Activated naive CD4-positive, alpha-beta T cell treated with anti-CD3 and anti-CD28 coated beads, Interleukin-2, amount 10 ng/mL, durations not matched to agents 7 days and 5 days (primary cell): ENCODE measurements at regions not wholly inside any gene's neighbourhood (a gene's known extent, or its start where the extent isn't known, plus 50 kb on each side); places are given as distances from the start of the nearest gene placed in this dataset.

Experiments
- CTCF ChIA-PET: fragments of 350-600 bp; sonication (Branson Sonifier 250); formaldehyde crosslinking; loops from one replicate; lab custom pipeline; 2021; ENCODE audit warnings: antibody characterized with exemption; lab: Charles Lee
- DNase-seq: peaks from one replicate; pipeline ENCODE4 v3.0.0-alpha.2; 2020
- H3K27ac Mint-ChIP-seq: one replicate; pipeline ENCODE4 v1.8.0; 2021; ENCODE audit warnings: mild to moderate bottlenecking, moderate library complexity, mixed read lengths
- H3K27me3 Mint-ChIP-seq: one replicate; pipeline ENCODE4 v1.8.0; 2021; ENCODE audit warnings: mild to moderate bottlenecking, mixed read lengths
- H3K36me3 Mint-ChIP-seq: one replicate; pipeline ENCODE4 v1.8.0; 2021; ENCODE audit warnings: mixed read lengths
- H3K4me1 Mint-ChIP-seq: one replicate; pipeline ENCODE4 v1.8.0; 2021; ENCODE audit warnings: mixed read lengths
- H3K4me3 Mint-ChIP-seq: one replicate; pipeline ENCODE4 v1.8.0; 2021; ENCODE audit warnings: mild to moderate bottlenecking, moderate library complexity, mixed read lengths
- H3K9me3 Mint-ChIP-seq: one replicate; pipeline ENCODE4 v1.8.0; 2021; ENCODE audit warnings: mixed read lengths

DNA sequence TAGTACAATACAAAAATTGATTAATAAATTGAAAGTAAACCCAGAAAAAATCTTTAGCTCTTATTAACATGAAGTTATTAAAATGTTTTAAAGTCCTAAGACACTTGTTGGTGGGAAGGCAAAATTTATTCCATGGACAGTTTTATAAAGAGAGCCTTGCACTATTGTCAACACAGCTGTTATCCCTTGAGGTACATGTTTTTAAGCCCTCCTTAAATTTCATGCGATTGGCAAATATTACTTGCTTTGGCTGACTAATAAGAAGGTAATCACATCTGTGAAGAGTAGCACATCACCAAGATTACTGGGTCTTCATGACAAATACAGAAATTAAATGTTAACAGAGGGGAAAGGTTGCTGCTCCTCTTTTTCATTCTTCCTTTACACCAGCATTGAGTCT is 611.1 kb downstream of the BRINP3 start:
- H3K27ac Mint-ChIP-seq: no peak overlapping the region
- no peaks in the 10 kb centered on the region for H3K27me3 Mint-ChIP-seq
- H3K4me3 Mint-ChIP-seq: no peak overlapping the region
- no peaks in the 10 kb centered on the region for H3K36me3 Mint-ChIP-seq
- CTCF ChIA-PET: no interaction called here
- no peaks in the 10 kb centered on the region for H3K4me1 Mint-ChIP-seq
- H3K9me3 Mint-ChIP-seq: no peaks in the 10 kb centered on the region
- DNase-seq: no peak

DNA sequence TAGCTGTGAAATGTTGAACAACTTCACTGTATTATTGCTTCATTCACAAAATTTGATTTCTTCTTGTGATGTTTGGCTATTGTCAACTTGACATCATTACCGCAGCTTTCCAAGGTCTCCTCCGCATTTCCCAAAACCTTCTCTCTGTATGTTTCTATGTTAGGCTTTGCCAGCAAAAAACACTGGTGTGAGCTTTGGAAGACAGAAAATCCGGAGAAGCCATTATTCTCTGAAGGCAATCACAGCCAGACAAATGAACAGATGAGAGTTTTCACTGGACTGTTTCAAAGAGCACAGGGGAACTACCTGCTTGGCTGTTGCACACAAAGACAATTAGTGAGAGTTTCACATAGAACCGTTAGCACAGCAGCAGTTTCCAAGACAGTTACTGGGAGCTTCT is 609.6 kb downstream of the BRINP3 start:
- Mint-ChIP-seq H3K27ac (no peak overlapping the region), H3K36me3 (no peaks in the 10 kb centered on the region), H3K4me1 (no peaks in the 10 kb centered on the region), H3K4me3 (no peak overlapping the region), H3K27me3 (no peaks in the 10 kb centered on the region), H3K9me3 (no peaks in the 10 kb centered on the region)
- DNase-seq: no peak
- CTCF ChIA-PET: no interaction called here

DNA sequence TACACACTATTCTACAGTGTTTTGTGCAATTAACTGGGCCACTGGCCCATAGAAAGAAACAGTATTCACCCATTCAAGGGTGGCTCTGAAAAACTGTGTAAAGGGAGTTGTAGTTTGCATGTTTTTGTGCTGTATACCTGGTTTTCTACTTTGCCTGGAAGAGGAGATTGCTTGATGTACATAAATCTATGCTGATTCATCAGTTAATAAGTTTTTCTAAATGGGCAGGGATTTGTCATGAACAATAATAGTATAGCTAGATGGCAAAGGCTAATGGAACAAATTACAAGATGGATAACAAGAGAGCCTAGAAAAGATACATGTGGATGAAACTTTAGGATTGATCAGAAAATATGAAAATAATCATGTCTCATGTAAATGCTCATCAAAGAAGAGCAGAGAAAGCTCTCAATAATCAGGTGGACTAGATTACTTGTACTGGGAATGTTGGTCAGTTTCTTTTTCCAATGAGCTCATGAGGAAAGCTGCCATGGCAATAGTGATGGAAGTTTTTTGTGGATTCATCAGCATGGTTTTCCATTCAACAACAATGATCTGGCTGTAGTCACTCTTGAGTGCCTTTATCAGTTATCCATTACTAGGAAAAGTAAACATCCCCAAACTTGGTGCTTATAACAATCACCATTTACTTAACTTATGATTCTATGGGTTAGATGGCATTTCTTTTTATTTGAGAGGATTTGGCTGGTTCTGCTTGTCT is 602.8 kb downstream of the BRINP3 start:
- CTCF ChIA-PET: no interaction called here
- H3K27me3 Mint-ChIP-seq: no peaks in the 10 kb centered on the region
- no peaks in the 10 kb centered on the region for H3K36me3 Mint-ChIP-seq
- no peak overlapping the region for H3K4me3 Mint-ChIP-seq
- peaks cover 4% of the 10 kb centered on the region for H3K9me3 Mint-ChIP-seq
- DNase-seq: no peak
- no peak overlapping the region for H3K27ac Mint-ChIP-seq
- no peaks in the 10 kb centered on the region for H3K4me1 Mint-ChIP-seq

DNA sequence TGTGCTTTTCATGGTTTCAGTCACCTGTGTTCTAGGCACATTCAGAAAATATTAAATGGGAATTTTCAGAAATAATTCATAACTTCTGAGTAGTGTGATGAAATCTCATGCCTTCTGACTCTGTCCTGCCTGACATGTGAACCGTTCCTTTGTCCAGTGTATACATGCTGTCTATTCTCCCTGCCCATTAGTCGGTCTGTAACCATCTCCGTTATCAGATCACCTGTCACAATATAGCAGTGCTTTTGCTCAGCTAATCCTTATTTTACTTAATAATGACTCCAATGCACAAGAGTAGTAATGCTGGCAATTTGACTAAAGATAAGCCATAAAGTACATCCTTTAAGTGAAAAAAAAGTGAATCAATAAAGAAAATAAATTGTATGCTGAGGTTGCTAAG is 597.5 kb downstream of the BRINP3 start:
- Mint-ChIP-seq H3K27me3 (no peaks in the 10 kb centered on the region), H3K4me1 (no peaks in the 10 kb centered on the region), H3K9me3 (peaks cover 4% of the 10 kb centered on the region), H3K27ac (no peak overlapping the region), H3K36me3 (no peaks in the 10 kb centered on the region), H3K4me3 (no peak overlapping the region)
- CTCF ChIA-PET: interaction anchor here (1.1 kb wide), 1 partner anchor 44 kb away, joined by 4 read pairs; no protein-coding TSS in a partner anchor
- no peak for DNase-seq

DNA sequence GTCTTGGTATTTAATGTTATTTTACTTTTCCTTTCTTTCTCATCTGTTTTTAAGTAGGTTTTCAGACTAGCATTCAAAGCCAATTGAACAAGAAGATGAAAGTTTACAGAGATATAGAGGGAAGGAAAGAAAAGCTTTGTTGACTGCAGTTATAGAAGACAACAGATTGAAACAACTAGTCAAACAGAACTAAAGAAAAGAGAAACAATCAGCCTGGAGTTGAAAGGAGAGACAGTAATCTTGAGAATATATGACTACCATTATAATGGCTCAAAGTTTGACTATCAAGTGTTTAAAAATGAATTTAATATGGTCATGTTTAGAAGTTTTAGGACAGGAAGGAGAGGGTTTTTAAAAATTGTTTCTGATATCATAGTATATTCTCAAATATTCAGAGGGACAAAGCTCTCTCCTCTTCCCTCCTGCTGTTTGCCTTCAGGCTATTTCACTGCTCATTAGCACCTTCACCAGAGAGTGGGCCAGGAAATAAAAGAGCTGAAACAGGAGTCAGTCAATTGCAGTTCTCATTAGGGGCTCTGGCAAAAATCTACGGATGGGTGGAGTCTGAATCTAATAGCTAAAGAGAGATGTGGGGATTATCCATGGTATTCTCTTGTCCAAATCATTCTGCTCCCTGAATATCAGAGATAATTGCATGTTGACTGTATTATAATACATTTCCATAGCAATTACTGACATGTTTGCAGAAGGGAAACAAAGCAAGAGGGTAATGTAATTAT is 577.8 kb downstream of the BRINP3 start:
- DNase-seq: no peak
- Mint-ChIP-seq H3K27me3 (no peaks in the 10 kb centered on the region), H3K36me3 (no peaks in the 10 kb centered on the region), H3K4me3 (no peak overlapping the region), H3K4me1 (no peaks in the 10 kb centered on the region), H3K27ac (no peak overlapping the region), H3K9me3 (peaks cover 11% of the 10 kb centered on the region)
- CTCF ChIA-PET: no interaction called here

DNA sequence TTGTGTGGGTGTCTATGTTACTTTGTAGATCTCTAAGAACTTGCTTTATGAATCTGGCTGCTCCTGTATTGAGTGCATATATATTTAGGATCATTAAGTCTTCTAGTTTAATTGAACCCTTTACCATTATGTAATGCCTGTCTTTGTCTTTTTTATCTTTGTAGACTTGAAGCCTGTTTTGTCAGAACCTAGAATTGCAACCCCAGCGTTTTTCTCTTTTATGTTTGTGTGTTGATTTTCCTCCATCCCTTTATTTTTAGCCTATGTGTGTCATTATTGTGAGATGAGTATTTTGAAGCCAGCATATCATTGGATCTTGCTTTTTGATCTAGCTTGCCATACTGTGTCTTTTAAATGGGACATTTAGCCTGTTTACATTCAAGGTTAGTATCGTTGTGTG is 573.2 kb downstream of the BRINP3 start:
- Mint-ChIP-seq H3K36me3 (no peaks in the 10 kb centered on the region), H3K27me3 (no peaks in the 10 kb centered on the region), H3K4me3 (no peak overlapping the region), H3K27ac (no peak overlapping the region), H3K9me3 (peaks cover 18% of the 10 kb centered on the region), H3K4me1 (no peaks in the 10 kb centered on the region)
- no peak for DNase-seq
- CTCF ChIA-PET: no interaction called here

DNA sequence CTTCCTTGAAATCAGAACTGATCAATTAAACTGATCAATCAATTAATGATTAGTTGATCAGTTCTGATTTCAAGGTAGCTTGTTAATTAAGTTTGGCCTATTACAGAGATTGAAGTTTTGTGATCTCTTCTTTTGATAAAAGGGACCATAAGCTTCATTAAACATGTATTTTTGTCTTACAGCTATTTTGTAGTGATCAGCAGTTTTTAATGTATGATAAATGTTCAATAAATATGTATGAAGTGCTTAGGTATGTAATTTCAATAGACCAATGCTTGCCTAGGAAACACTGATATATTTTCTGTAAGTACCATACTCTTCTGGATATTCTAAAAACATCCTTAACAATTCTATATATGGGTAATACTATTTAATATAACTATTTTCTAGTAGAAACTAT is 569.6 kb downstream of the BRINP3 start:
- H3K27me3 Mint-ChIP-seq: no peaks in the 10 kb centered on the region
- no peak overlapping the region for H3K27ac Mint-ChIP-seq
- no peak for DNase-seq
- CTCF ChIA-PET: no interaction called here
- H3K4me3 Mint-ChIP-seq: no peak overlapping the region
- H3K9me3 Mint-ChIP-seq: peaks cover 19% of the 10 kb centered on the region
- H3K36me3 Mint-ChIP-seq: no peaks in the 10 kb centered on the region
- no peaks in the 10 kb centered on the region for H3K4me1 Mint-ChIP-seq

DNA sequence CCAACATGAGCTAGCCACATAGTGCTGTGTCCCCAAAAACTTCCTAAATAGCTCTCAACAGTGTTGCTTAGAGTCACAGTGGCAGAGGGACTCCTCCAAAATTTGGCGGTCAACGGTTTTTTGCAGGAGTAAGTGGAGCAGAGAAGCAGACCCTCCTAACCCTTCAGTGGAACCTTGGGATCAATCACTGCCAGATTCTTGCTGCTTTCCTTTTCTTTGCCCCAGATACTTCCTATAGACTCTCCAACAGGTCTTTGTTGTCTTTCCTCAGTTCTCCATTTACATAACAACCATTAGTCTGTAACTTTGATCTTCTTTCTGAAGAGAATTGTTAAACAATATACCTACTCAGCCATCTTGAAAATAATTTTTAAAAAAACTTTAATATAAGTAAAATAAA is 556.1 kb downstream of the BRINP3 start:
- H3K9me3 Mint-ChIP-seq: peaks cover 17% of the 10 kb centered on the region
- CTCF ChIA-PET: no interaction called here
- H3K36me3 Mint-ChIP-seq: no peaks in the 10 kb centered on the region
- H3K4me3 Mint-ChIP-seq: no peak overlapping the region
- DNase-seq: no peak
- H3K4me1 Mint-ChIP-seq: no peaks in the 10 kb centered on the region
- no peak overlapping the region for H3K27ac Mint-ChIP-seq
- H3K27me3 Mint-ChIP-seq: no peaks in the 10 kb centered on the region

DNA sequence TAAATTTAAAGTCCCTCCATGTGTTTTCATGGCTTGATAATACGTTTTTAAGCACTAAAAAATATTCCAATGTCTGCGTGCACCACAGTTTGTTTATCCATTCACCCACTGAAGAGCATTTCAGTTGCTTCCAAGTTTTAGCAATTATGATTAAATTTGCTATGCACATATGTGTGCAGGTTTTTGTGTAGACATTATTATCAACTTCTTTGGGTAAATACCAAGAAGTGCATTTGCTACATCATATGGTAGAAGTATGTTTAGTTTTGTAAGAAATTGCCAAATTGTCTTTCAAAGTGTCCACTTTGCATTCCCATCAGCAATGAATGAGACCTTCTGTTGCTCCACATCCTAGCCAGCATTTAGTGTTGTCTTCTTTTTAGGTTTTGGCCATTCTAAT is 550.0 kb downstream of the BRINP3 start:
- Mint-ChIP-seq H3K9me3 (peaks cover 9% of the 10 kb centered on the region), H3K4me1 (no peaks in the 10 kb centered on the region), H3K4me3 (no peak overlapping the region), H3K27ac (no peak overlapping the region), H3K27me3 (no peaks in the 10 kb centered on the region), H3K36me3 (no peaks in the 10 kb centered on the region)
- DNase-seq: no peak
- CTCF ChIA-PET: no interaction called here

DNA sequence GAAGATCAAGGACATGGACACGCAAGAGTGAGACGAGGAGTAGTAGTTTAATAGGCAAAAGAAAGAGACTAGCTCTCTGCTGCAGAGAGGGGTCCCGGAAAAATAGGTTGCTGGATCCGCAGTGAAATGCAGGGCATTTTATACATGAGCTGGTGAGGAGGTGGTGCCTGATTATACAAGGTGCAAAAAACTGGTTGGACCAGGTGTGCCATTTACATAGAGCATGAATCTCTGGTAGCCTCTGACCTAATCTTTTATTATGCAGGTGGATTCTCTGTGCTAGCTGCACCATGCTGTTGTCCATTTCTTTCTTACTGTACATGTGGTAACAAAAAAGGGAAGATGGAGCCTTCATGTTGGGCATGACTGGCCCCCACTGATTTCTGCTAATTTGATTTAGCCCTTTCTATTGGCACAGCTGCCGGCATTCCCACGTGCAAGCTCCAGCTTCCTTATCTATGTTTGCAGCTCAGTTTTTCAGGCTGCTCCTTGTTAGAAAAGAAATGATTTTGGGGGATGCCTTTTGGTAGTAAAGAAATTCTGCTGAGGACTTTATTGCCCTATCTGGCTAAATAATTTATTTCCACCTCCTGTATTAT is 548.1 kb downstream of the BRINP3 start:
- peaks cover 11% of the 10 kb centered on the region for H3K9me3 Mint-ChIP-seq
- CTCF ChIA-PET: no interaction called here

DNA sequence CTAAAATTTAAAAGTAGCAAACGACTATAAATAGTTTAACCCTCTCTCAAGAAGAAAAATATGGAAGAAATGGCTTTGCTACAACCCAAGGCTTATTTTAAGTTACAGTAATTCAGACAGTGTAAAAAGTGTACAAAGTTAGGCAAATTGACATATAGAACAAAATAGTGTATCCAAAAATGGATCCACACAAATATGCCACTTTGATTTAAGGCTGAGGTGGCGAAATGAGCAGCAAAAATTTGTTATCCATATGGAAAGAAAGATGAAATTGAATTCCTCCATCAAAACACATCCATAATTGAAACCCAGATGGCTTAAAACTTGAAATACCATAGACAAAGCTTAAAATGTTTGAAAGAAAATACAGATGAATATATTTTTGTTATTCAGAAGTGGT is 540.8 kb downstream of the BRINP3 start:
- H3K4me1 Mint-ChIP-seq: no peaks in the 10 kb centered on the region
- DNase-seq: no peak
- H3K4me3 Mint-ChIP-seq: no peak overlapping the region
- H3K9me3 Mint-ChIP-seq: peaks cover 11% of the 10 kb centered on the region
- no peaks in the 10 kb centered on the region for H3K36me3 Mint-ChIP-seq
- H3K27me3 Mint-ChIP-seq: no peaks in the 10 kb centered on the region
- H3K27ac Mint-ChIP-seq: no peak overlapping the region
- CTCF ChIA-PET: no interaction called here

More for the DNA sequence above, 548.1 kb downstream of the BRINP3 start:
- no peaks in the 10 kb centered on the region for H3K36me3 Mint-ChIP-seq
- no peaks in the 10 kb centered on the region for H3K27me3 Mint-ChIP-seq
- no peak overlapping the region for H3K4me3 Mint-ChIP-seq
- no peak overlapping the region for H3K27ac Mint-ChIP-seq
- no peaks in the 10 kb centered on the region for H3K4me1 Mint-ChIP-seq
- DNase-seq: no peak

DNA sequence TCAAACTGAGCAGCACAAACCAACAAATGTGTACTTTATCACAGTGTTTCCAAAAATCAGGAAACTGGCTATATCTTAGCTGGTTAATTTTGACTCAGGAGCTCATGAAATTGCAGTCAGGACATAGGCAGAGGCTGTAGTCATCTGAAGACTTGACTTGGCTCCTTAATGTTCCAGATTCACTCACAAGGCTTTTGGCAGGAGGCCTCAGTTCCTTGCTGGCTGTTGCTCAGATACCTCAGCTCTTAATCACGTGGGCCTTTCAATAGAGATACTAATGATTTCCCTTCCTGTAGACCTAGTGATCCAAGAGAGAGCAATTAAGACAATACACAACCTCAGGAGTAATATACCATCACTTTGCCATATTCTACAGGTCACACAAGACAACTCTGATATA is 537.7 kb downstream of the BRINP3 start:
- H3K27ac Mint-ChIP-seq: no peak overlapping the region
- no peak for DNase-seq
- H3K4me3 Mint-ChIP-seq: no peak overlapping the region
- H3K27me3 Mint-ChIP-seq: no peaks in the 10 kb centered on the region
- peaks cover 8% of the 10 kb centered on the region for H3K9me3 Mint-ChIP-seq
- no peaks in the 10 kb centered on the region for H3K36me3 Mint-ChIP-seq
- no peaks in the 10 kb centered on the region for H3K4me1 Mint-ChIP-seq
- CTCF ChIA-PET: no interaction called here

DNA sequence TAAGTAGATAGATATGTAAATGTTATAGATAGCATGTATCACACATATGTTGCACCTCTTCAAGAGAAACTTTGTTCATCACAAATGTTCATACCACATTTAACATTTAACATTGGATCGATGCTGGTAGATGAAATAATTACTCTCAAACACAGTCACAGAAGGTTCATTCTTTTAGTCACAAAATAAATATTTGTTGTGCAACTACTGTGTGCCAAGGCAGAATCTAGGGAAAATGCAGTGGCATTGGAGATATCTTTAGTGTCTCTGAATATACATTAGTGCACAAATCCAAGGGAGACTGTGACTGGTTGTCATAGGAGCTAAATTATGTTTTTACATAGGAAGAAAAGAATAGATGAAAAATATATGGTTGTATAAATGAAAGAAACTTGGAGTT is 535.7 kb downstream of the BRINP3 start:
- Mint-ChIP-seq H3K36me3 (no peaks in the 10 kb centered on the region), H3K9me3 (peaks cover 5% of the 10 kb centered on the region), H3K4me1 (no peaks in the 10 kb centered on the region), H3K27me3 (no peaks in the 10 kb centered on the region), H3K27ac (no peak overlapping the region), H3K4me3 (no peak overlapping the region)
- no peak for DNase-seq
- CTCF ChIA-PET: interaction anchor here (0.6 kb wide), 1 partner anchor 1578 kb away, joined by 4 read pairs; no protein-coding TSS in a partner anchor

DNA sequence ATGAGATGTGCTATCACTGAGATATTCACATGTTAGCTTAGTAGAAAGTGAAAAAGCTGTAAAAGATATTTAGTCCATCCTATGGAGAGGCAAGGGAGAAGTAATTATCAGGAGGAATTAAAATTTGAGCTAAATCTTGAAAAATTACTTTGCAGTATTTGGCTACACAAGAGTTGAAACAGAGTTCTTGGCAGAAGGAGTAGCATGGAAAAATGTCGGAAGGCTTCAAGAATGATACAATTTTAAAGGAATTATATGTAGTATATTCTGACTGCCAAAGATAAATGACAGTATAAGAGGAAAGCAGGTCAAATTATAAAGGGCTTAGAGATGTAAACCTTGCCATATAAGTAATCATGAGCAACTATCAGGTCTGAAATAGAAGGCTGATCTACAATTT is 518.9 kb downstream of the BRINP3 start:
- Mint-ChIP-seq H3K27me3 (no peaks in the 10 kb centered on the region), H3K9me3 (peaks cover 2% of the 10 kb centered on the region), H3K27ac (no peak overlapping the region), H3K4me3 (no peak overlapping the region), H3K4me1 (no peaks in the 10 kb centered on the region), H3K36me3 (no peaks in the 10 kb centered on the region)
- no peak for DNase-seq
- CTCF ChIA-PET: no interaction called here

DNA sequence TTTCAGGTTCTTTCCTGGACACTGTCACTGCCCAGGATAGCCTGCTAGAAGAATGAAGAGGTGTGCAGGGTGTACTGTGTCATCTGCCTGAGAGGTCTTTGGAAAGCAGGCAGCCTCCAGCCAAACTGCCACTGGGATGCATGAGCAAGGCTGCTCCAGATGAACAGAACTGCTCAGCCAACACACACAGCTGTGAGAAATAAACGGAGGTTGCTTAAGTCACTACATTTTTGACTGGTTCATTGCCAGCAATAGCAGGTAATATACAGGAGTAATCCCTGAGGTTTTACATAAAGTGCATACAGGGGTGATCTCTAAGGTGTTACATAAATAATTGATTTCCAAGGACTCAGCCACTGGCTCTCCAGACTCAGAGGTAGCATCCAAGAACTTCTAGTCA is 516.9 kb downstream of the BRINP3 start:
- Mint-ChIP-seq H3K27me3 (no peaks in the 10 kb centered on the region), H3K9me3 (peaks cover 2% of the 10 kb centered on the region), H3K4me1 (no peaks in the 10 kb centered on the region), H3K36me3 (no peaks in the 10 kb centered on the region), H3K4me3 (no peak overlapping the region), H3K27ac (no peak overlapping the region)
- CTCF ChIA-PET: no interaction called here
- DNase-seq: no peak
